ENCODE measurements at regions not wholly inside any gene's neighbourhood (a gene's known extent, or its start where the extent isn't known, plus 50 kb on each side); places are given as distances from the start of the nearest gene placed in this dataset.
A peak's percentile ranks its signal among the peaks of the same experiment; 100 is the strongest.

- H3K9me3 ChIP-seq = no peaks in the 10 kb centered on the region
- ATAC-seq = no peak
- intact Hi-C loops (cut with DNase I) = no loop called here
- H3K4me1 ChIP-seq = no peaks in the 10 kb centered on the region
- no peak for TF ChIP-seq CTCF (IDR thresholded peaks at IDR 0.05)
- no peaks in the 10 kb centered on the region for H3K36me3 ChIP-seq
- H3K27me3 ChIP-seq = peaks cover 12% of the 10 kb centered on the region
- no peak for DNase-seq
- no peak overlapping the region for H3K27ac ChIP-seq
- H3K4me3 ChIP-seq = no peak overlapping the region
Observed at GRCh38 chr16:74033441-74033995, 263.1 kb upstream of the PSMD7 start.

GRCh38 chr16:74031551-74031950 lies 265.1 kb upstream of the PSMD7 start:
- Histone ChIP-seq H3K4me1 (no peaks in the 10 kb centered on the region), H3K9me3 (no peaks in the 10 kb centered on the region), H3K4me3 (no peak overlapping the region), H3K27me3 (peaks cover 12% of the 10 kb centered on the region), H3K27ac (no peak overlapping the region), H3K36me3 (no peaks in the 10 kb centered on the region)
- ATAC-seq = no peak
- intact Hi-C loops (cut with DNase I) = no loop called here
- no peak for TF ChIP-seq CTCF (IDR thresholded peaks at IDR 0.05)
- DNase-seq = no peak

- no peak for TF ChIP-seq CTCF (IDR thresholded peaks at IDR 0.05)
- H3K4me1 ChIP-seq = no peaks in the 10 kb centered on the region
- no peak overlapping the region for H3K27ac ChIP-seq
- ATAC-seq (peak; percentile 56), DNase-seq (peak; percentile 62)
- H3K36me3 ChIP-seq = no peaks in the 10 kb centered on the region
- peaks cover 12% of the 10 kb centered on the region for H3K27me3 ChIP-seq
- H3K4me3 ChIP-seq = no peak overlapping the region
- intact Hi-C loops (cut with DNase I) = no loop called here
- H3K9me3 ChIP-seq = no peaks in the 10 kb centered on the region
Observed at GRCh38 chr16:74030000-74030706, 266.5 kb upstream of the PSMD7 start.

GRCh38 chr16:74029115-74029792 lies 267.4 kb upstream of the PSMD7 start:
- no peaks in the 10 kb centered on the region for H3K9me3 ChIP-seq
- no peak for TF ChIP-seq CTCF (IDR thresholded peaks at IDR 0.05)
- no peak overlapping the region for H3K27ac ChIP-seq
- peaks cover 8% of the 10 kb centered on the region for H3K27me3 ChIP-seq
- no peak for DNase-seq
- no peak overlapping the region for H3K4me3 ChIP-seq
- H3K36me3 ChIP-seq = no peaks in the 10 kb centered on the region
- intact Hi-C loops (cut with DNase I) = no loop called here
- ATAC-seq = peak; percentile 59
- no peaks in the 10 kb centered on the region for H3K4me1 ChIP-seq

GRCh38 chr16:74026373-74027281 lies 270.0 kb upstream of the PSMD7 start:
- no peak overlapping the region for H3K27ac ChIP-seq

More at GRCh38 chr16:74026373-74027281, 270.0 kb upstream of the PSMD7 start:
- ATAC-seq = no peak
- Histone ChIP-seq H3K9me3 (no peaks in the 10 kb centered on the region), H3K4me3 (no peak overlapping the region), H3K36me3 (no peaks in the 10 kb centered on the region), H3K27me3 (peaks cover 5% of the 10 kb centered on the region), H3K4me1 (no peaks in the 10 kb centered on the region)
- intact Hi-C loops (cut with DNase I) = no loop called here
- DNase-seq = no peak
- no peak for TF ChIP-seq CTCF (IDR thresholded peaks at IDR 0.05)
